IPS-18a (cell line): ENCODE measurements at regions not wholly inside any gene's neighbourhood (a gene's known extent, or its start where the extent isn't known, plus 50 kb on each side); places are given as distances from the start of the nearest gene placed in this dataset.

Experiments
- H3K27ac ChIP-seq: one replicate; pipeline ENCODE4 v1.5.1; 2013; ENCODE audit warnings: low read length
- H3K27me3 ChIP-seq: one replicate; pipeline ENCODE4 v1.6.1; 2013; ENCODE audit warnings: mild to moderate bottlenecking, low read length; ENCODE audit not compliant: control insufficient read depth, insufficient read depth
- H3K36me3 ChIP-seq: one replicate; pipeline ENCODE4 v1.6.1; 2013; ENCODE audit warnings: low read depth, low read length; ENCODE audit not compliant: control insufficient read depth
- H3K4me1 ChIP-seq: one replicate; pipeline ENCODE4 v1.6.1; 2013; ENCODE audit warnings: low read depth, low read length; ENCODE audit not compliant: control insufficient read depth
- H3K4me3 ChIP-seq: one replicate; pipeline ENCODE4 v1.5.1; 2013; ENCODE audit warnings: low read length
- H3K9ac ChIP-seq: one replicate; pipeline ENCODE4 v1.6.1; 2013; ENCODE audit warnings: mild to moderate bottlenecking, low read length, moderate library complexity
- H3K9me3 ChIP-seq: one replicate; pipeline ENCODE4 v1.6.1; 2013; ENCODE audit warnings: low read depth, low read length; ENCODE audit not compliant: control insufficient read depth

GRCh38 chr5:3347741-3348140 is 247.9 kb upstream of the IRX1 start:
- no peaks in the 10 kb centered on the region for H3K9me3 ChIP-seq
- no peaks in the 10 kb centered on the region for H3K4me1 ChIP-seq
- H3K4me3 ChIP-seq: no peak overlapping the region

DNA sequence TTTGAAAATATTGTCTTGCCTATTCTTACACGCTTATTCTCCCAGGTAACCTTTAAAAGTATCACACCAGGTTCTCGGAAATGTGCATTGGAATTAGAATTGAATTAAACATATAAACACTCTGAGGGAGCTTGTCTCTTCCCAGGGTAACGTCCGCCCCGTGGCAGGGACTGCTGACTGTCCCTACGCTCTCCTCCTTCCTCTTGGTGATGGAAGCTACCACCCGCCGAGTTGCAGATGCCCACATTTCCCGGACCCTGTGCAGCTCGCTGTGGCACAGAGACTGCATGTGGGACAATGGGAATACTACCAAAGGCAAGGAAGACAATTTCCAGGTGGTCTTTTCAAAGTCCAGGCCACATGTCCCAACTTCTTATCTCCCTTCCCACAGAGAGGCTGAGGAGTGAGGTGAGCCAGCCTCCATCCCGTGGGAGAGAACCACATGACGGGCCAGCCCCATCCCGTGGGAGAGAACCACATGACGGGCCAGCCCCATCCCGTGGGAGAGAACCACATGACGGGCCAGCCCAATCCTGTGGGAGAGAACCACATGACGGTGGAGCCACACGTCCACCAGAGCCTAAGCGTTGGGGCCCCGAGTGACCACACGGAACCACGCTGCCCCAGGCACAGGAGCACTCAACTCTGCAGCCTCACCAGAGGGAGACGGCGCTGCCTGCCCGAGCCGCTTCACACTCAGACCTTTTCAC is 249.4 kb upstream of the IRX1 start:
- no peaks in the 10 kb centered on the region for H3K9me3 ChIP-seq
- no peaks in the 10 kb centered on the region for H3K36me3 ChIP-seq
- H3K27me3 ChIP-seq: no peaks in the 10 kb centered on the region
- no peak overlapping the region for H3K4me3 ChIP-seq
- no peak overlapping the region for H3K9ac ChIP-seq
- no peaks in the 10 kb centered on the region for H3K4me1 ChIP-seq
- no peak overlapping the region for H3K27ac ChIP-seq

More at GRCh38 chr5:3347741-3348140, 247.9 kb upstream of the IRX1 start:
- no peak overlapping the region for H3K9ac ChIP-seq
- H3K36me3 ChIP-seq: no peaks in the 10 kb centered on the region
- H3K27ac ChIP-seq: no peak overlapping the region
- no peaks in the 10 kb centered on the region for H3K27me3 ChIP-seq

DNA sequence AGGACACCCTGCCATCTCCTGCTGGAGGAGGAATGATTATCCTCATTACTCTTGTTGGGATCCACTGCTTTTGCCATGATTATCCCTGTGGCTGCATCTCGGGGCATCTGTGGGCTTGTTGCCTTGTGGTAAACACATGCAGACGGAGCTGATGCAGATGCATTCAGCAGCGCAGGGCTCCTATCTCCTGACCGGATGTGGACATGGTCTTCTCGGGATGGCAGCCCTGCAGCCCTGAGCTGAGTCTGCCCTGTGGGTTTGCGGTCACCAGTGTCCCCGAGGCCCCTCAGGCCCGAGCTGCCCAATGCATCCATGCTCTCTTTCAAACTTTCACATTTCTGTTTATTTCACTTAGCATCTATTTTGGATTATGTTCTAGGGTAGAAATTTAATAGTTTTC is 250.4 kb upstream of the IRX1 start:
- no peaks in the 10 kb centered on the region for H3K4me1 ChIP-seq
- H3K27me3 ChIP-seq: no peaks in the 10 kb centered on the region
- H3K9me3 ChIP-seq: no peaks in the 10 kb centered on the region
- H3K36me3 ChIP-seq: no peaks in the 10 kb centered on the region
- no peak overlapping the region for H3K4me3 ChIP-seq
- H3K9ac ChIP-seq: no peak overlapping the region
- no peak overlapping the region for H3K27ac ChIP-seq

DNA sequence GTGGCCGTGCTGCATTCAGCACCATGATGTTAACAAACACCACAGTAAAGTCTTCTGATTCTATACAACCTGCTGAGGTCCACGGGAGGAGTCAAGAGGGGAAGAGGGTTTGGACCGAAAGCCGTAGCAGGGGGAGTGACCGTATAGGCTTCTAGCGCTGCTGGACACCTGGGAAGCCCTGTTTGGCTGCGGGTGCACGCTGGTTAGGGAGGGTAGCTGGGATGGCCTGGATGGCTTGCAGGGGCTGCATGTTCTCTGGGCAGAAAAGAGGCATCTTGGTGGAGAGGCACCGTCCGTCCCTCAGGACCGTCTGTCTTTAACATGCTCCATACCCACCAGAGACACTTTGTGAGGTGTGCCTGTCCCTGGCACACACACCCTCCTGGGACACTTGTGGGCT is 251.0 kb upstream of the IRX1 start:
- H3K27me3 ChIP-seq: no peaks in the 10 kb centered on the region
- no peaks in the 10 kb centered on the region for H3K4me1 ChIP-seq
- no peaks in the 10 kb centered on the region for H3K36me3 ChIP-seq
- no peak overlapping the region for H3K27ac ChIP-seq
- H3K9ac ChIP-seq: no peak overlapping the region
- no peaks in the 10 kb centered on the region for H3K9me3 ChIP-seq
- H3K4me3 ChIP-seq: no peak overlapping the region

DNA sequence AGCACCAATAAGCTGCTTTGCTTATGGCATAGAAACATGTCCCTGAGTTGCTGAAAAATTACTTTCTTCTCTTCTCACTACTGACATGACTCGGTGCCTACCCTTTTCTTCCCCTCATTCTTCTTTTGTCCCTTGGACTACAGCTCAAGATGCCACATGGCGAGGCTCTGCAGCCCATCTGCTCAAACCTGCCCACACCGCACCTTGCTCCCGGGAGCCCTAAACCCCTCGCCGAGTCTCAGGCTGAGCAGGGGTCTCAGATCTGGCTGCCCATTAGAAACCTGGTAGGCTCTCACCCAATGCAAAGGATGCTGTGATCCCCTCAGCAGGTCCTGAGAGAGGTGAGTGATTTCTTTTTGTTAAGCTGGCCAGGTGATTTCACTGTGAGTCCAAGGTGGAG is 251.7 kb upstream of the IRX1 start:
- no peaks in the 10 kb centered on the region for H3K4me1 ChIP-seq
- H3K27ac ChIP-seq: no peak overlapping the region
- H3K9ac ChIP-seq: no peak overlapping the region
- no peaks in the 10 kb centered on the region for H3K36me3 ChIP-seq
- H3K4me3 ChIP-seq: no peak overlapping the region
- H3K27me3 ChIP-seq: no peaks in the 10 kb centered on the region
- H3K9me3 ChIP-seq: no peaks in the 10 kb centered on the region

DNA sequence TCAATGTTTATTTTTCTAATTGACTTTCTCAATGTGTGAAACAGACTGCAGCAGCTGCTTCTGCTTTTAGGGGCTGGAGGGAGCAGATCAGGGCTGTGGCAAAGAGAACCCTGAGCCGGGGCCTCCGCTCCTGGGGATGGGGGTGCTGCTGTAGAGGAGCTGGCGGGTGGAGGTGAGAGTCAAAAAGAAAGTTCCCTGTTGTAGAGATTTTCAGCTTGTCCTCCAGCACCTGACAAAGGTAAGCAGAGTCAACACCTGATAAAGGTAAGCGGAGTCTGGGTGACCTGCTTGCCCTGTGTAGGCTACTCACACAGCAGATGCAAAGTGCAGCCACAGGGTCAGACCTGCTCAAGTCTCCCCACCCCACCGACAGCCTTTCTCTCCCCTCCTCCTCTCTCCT is 252.4 kb upstream of the IRX1 start:
- Histone ChIP-seq H3K9ac (no peak overlapping the region), H3K27ac (no peak overlapping the region), H3K36me3 (no peaks in the 10 kb centered on the region), H3K9me3 (no peaks in the 10 kb centered on the region), H3K27me3 (no peaks in the 10 kb centered on the region), H3K4me1 (no peaks in the 10 kb centered on the region), H3K4me3 (no peak overlapping the region)

DNA sequence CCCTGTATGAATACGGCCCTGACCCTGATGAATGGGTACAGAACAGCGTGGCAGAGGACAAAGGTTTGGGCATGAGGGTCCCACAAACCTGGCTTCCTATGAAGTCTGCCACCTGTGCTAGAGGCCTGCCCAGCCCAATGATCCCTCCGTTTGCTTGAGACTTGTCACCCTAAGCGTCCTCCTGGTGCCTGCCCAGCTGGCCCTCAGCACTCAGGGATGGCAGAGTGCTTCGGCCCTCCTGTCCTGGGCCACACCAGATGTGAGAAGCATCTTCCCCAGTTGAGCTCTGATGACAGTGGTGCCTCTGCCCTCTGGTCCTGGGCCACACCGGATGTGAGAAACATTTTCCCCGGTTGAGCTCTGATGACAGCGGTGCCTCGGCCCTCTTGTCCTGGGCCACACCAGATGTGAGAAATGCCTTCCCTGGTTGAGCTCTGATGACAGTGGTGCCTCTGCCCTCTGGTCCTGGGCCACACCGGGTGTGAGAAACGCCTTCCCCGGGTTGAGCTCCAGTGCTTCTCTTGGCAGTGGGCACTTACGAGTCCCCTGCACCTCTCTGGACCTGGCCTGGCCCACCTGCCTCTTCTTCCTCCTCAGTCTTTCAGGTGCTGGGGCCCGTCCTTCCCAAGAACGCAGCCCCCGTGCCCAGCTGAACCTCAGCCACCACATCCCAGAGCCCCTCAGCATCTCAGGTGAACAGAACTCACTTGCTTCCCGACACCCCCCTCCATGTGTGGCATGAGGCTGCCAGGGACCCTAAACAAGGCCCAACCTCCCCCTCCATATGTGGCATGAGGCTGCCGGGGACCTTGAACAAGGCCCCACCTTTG is 253.1 kb upstream of the IRX1 start:
- no peaks in the 10 kb centered on the region for H3K27me3 ChIP-seq
- no peaks in the 10 kb centered on the region for H3K9me3 ChIP-seq
- no peak overlapping the region for H3K9ac ChIP-seq
- H3K4me3 ChIP-seq: no peak overlapping the region
- H3K4me1 ChIP-seq: no peaks in the 10 kb centered on the region
- H3K27ac ChIP-seq: no peak overlapping the region
- no peaks in the 10 kb centered on the region for H3K36me3 ChIP-seq

GRCh38 chr5:3341446-3342240 is 254.0 kb upstream of the IRX1 start:
- Histone ChIP-seq H3K27me3 (no peaks in the 10 kb centered on the region), H3K9me3 (no peaks in the 10 kb centered on the region), H3K27ac (no peak overlapping the region), H3K36me3 (no peaks in the 10 kb centered on the region), H3K4me1 (no peaks in the 10 kb centered on the region), H3K4me3 (no peak overlapping the region), H3K9ac (no peak overlapping the region)

DNA sequence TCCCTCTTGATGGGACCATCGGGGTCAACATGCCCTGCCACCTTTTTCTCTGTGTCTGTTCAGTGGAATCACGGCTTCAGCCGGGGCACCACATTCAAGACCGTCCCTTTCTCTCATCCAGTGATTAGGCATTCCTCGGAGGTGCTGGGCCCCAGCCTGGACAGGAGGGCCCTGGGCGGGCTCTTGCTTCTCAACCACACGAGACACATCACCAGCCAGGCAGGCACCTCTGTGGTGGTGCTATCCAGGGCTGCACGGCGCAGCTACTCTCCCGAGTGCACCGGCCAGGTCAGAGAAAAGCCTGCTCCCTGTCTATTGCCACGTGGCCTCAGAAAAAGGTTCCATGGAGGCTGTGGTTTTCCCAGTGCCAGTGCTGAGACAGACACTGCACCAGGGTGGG is 255.2 kb upstream of the IRX1 start:
- H3K36me3 ChIP-seq: no peaks in the 10 kb centered on the region
- H3K9me3 ChIP-seq: no peaks in the 10 kb centered on the region
- H3K9ac ChIP-seq: no peak overlapping the region
- no peak overlapping the region for H3K27ac ChIP-seq
- H3K27me3 ChIP-seq: no peaks in the 10 kb centered on the region
- H3K4me3 ChIP-seq: no peak overlapping the region
- no peaks in the 10 kb centered on the region for H3K4me1 ChIP-seq

DNA sequence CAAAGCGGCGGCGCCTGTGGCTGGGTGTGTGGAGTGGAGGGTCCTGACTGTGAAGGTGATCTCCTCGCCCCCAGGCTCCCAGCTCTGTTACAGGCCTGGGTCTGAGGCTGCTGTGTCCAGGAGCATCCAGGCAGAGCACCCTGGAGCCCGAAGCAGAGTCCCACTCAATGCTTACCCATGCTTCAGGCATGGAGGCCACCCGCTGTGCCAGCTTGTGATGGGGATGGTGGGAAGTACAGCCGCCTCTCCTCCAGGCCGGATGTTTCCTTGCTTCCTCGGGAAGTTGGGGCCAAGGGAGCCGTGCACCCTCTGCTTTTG is 255.9 kb upstream of the IRX1 start:
- H3K27me3 ChIP-seq: no peaks in the 10 kb centered on the region

DNA sequence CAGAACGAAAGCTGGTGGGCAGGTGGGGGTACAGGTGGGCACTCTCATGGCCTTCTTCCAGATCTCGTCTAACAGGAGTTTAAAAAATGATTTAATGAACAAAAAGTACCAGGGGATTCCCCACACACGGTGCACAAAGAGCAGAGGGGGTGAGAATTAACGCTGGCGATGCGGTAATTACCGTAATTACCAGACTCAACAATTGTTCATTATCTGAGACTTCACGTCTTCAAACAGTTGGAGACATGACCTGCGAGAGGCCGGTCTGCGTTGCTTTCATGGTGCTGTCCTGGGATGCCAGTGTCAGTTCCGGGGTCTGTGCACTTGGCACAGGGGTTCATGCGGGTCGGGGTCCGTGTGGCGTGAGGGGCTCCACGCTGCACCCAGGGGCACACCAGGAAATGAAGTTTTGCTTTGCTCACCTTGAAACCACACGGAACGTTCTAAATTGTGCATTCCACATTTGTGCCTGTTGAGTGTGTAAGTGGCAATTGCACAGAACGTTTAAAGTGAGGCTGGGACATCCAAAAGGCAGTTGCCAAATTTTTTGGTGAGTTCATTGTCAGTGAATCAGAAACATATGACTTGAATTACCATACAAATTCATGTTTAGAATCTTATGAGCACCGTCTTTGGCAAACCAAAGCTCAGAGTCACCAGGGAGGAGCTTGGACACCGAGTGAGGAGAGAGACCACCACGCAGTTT is 256.4 kb upstream of the IRX1 start:
- H3K9me3 ChIP-seq: no peaks in the 10 kb centered on the region
- H3K27me3 ChIP-seq: no peaks in the 10 kb centered on the region
- no peak overlapping the region for H3K27ac ChIP-seq
- no peaks in the 10 kb centered on the region for H3K36me3 ChIP-seq
- H3K9ac ChIP-seq: no peak overlapping the region
- H3K4me1 ChIP-seq: no peaks in the 10 kb centered on the region
- H3K4me3 ChIP-seq: no peak overlapping the region

More for the DNA sequence above, 255.9 kb upstream of the IRX1 start:
- no peak overlapping the region for H3K27ac ChIP-seq
- no peaks in the 10 kb centered on the region for H3K9me3 ChIP-seq
- H3K4me1 ChIP-seq: no peaks in the 10 kb centered on the region
- H3K4me3 ChIP-seq: no peak overlapping the region
- no peaks in the 10 kb centered on the region for H3K36me3 ChIP-seq
- no peak overlapping the region for H3K9ac ChIP-seq
